Neural cell (in vitro differentiated cells): ENCODE measurements at regions not wholly inside any gene's neighbourhood (a gene's known extent, or its start where the extent isn't known, plus 50 kb on each side); places are given as distances from the start of the nearest gene placed in this dataset.
"Not testable (repeated sequence)": the region's sequence is repeated elsewhere in the genome, so short reads cannot be mapped to it uniquely, and the experiment has no call there.

Experiments
- EP300 ChIP-seq: fragments of 450-650 bp; conservative IDR thresholded peaks from 2 replicates; pipeline ENCODE4 v1.6.1; 2014; ENCODE audit warnings: antibody characterized with exemption, mild to moderate bottlenecking, moderate library complexity; ENCODE audit not compliant: poor library complexity, severe bottlenecking
- TAF1 ChIP-seq: IDR thresholded peaks from 2 replicates; pipeline ENCODE4 v1.6.1; 2012; ENCODE audit warnings: low read depth
- TF ChIP-seq, protein P1 (sequence below): fragments of 450-650 bp; IDR thresholded peaks from 2 replicates; pipeline ENCODE4 v1.5.1; 2014; ENCODE audit warnings: antibody characterized with exemption, mild to moderate bottlenecking, moderate library complexity; ENCODE audit not compliant: poor library complexity, severe bottlenecking

DNA sequence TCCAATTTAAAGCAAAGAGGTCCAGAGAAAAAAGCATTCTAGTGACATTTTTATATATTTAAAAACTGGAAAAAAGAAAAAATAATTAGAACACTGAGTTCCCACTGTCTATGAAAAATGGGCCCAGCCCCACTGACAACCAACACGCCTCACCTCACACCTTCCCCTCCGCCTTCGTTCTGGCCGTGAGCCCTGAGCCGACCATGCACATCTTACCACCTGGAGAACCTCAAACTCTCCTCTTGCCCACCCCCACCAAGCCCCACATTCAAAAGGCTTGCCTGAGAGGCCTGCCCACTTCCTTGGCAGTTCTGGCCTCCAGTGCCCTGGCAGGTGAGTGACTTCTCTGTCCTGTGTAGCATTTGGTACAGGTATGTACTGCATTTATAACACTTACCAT lies 63.9 kb upstream of the PLGLB2 start:
- TF ChIP-seq, protein P1, sequence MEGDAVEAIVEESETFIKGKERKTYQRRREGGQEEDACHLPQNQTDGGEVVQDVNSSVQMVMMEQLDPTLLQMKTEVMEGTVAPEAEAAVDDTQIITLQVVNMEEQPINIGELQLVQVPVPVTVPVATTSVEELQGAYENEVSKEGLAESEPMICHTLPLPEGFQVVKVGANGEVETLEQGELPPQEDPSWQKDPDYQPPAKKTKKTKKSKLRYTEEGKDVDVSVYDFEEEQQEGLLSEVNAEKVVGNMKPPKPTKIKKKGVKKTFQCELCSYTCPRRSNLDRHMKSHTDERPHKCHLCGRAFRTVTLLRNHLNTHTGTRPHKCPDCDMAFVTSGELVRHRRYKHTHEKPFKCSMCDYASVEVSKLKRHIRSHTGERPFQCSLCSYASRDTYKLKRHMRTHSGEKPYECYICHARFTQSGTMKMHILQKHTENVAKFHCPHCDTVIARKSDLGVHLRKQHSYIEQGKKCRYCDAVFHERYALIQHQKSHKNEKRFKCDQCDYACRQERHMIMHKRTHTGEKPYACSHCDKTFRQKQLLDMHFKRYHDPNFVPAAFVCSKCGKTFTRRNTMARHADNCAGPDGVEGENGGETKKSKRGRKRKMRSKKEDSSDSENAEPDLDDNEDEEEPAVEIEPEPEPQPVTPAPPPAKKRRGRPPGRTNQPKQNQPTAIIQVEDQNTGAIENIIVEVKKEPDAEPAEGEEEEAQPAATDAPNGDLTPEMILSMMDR = not testable (repeated sequence)
- TF ChIP-seq TAF1, EP300: not testable (repeated sequence)
